ENCODE measurements at regions not wholly inside any gene's neighbourhood (a gene's known extent, or its start where the extent isn't known, plus 50 kb on each side); places are given as distances from the start of the nearest gene placed in this dataset.
"Not testable (repeated sequence)": the region's sequence is repeated elsewhere in the genome, so short reads cannot be mapped to it uniquely, and the experiment has no call there.

GRCh38 chr6:103554911-103555310 lies 1304.8 kb downstream of the HACE1 start:
- no peak for DNase-seq (ENCODE audit: low spot score)

GRCh38 chr6:103538381-103538780 lies 1321.3 kb downstream of the HACE1 start:
- DNase-seq (ENCODE audit: low spot score), result no peak

- DNase-seq (ENCODE audit: low spot score), result no peak
Measured at GRCh38 chr6:103534814-103535213, 1324.9 kb downstream of the HACE1 start.

- DNase-seq (ENCODE audit: low spot score), result no peak
Measured at GRCh38 chr6:103534095-103534494, 1325.6 kb downstream of the HACE1 start.

- no peak for DNase-seq (ENCODE audit: low spot score)
Measured at GRCh38 chr6:103522045-103522444, 1337.7 kb downstream of the HACE1 start.

- no peak for DNase-seq (ENCODE audit: low spot score)
Measured at GRCh38 chr6:103516336-103516735, 1343.4 kb downstream of the HACE1 start.

- DNase-seq (ENCODE audit: low spot score), result no peak
Measured at GRCh38 chr6:103507052-103507451, 1352.7 kb downstream of the HACE1 start.

GRCh38 chr6:103505155-103505518 lies 1354.6 kb downstream of the HACE1 start:
- no peak for DNase-seq (ENCODE audit: low spot score)

GRCh38 chr6:103504501-103505154 lies 1355.1 kb downstream of the HACE1 start:
- no peak for DNase-seq (ENCODE audit: low spot score)

- DNase-seq (ENCODE audit: low spot score), result not testable (repeated sequence)
Measured at GRCh38 chr6:103496588-103496987, 1363.1 kb downstream of the HACE1 start.

- no peak for DNase-seq (ENCODE audit: low spot score)
Measured at GRCh38 chr6:103456652-103457051, 1403.1 kb downstream of the HACE1 start.

- DNase-seq (ENCODE audit: low spot score), result no peak
Measured at GRCh38 chr6:103455275-103455674, 1404.4 kb downstream of the HACE1 start.

- DNase-seq (ENCODE audit: low spot score), result no peak
Measured at GRCh38 chr6:103409475-103409874, 1450.2 kb downstream of the HACE1 start.

GRCh38 chr6:103405321-103405720 lies 1454.4 kb downstream of the HACE1 start:
- no peak for DNase-seq (ENCODE audit: low spot score)

- DNase-seq (ENCODE audit: low spot score), result no peak
Measured at GRCh38 chr6:103404799-103405198, 1454.9 kb downstream of the HACE1 start.

GRCh38 chr6:103396768-103397167 lies 1463.0 kb downstream of the HACE1 start:
- no peak for DNase-seq (ENCODE audit: low spot score)

- no peak for DNase-seq (ENCODE audit: low spot score)
Measured at GRCh38 chr6:103379272-103379671, 1480.4 kb downstream of the HACE1 start.

- DNase-seq (ENCODE audit: low spot score), result no peak
Measured at GRCh38 chr6:103367212-103367611, 1492.5 kb downstream of the HACE1 start.

- no peak for DNase-seq (ENCODE audit: low spot score)
Measured at GRCh38 chr6:103356531-103356930, 1503.2 kb downstream of the HACE1 start.

GRCh38 chr6:103344554-103345163 lies 1515.1 kb downstream of the HACE1 start:
- DNase-seq (ENCODE audit: low spot score), result no peak

GRCh38 chr6:103335412-103335811 lies 1524.3 kb downstream of the HACE1 start:
- no peak for DNase-seq (ENCODE audit: low spot score)

- no peak for DNase-seq (ENCODE audit: low spot score)
Measured at GRCh38 chr6:103326760-103327757, 1532.7 kb downstream of the HACE1 start.

- no peak for DNase-seq (ENCODE audit: low spot score)
Measured at GRCh38 chr6:103313432-103313831, 1546.3 kb downstream of the HACE1 start.

All from CD4-positive, alpha-beta T cell treated with Interleukin-6 at 100 ng/mL for 8 hours (primary cell).